OCI-LY3 (cell line): ENCODE measurements at regions not wholly inside any gene's neighbourhood (a gene's known extent, or its start where the extent isn't known, plus 50 kb on each side); places are given as distances from the start of the nearest gene placed in this dataset.

Experiments
- H2AFZ ChIP-seq: fragments of 200-600, 300-600 bp; shearing (Covaris generic); 2 replicates; pipeline ENCODE4 v1.6.0; 2014; ENCODE audit warnings: antibody characterized with exemption, low read depth, low read length
- H3K27ac ChIP-seq: fragments of 200-600, 300-600 bp; sonication (generic); 2 replicates; pipeline ENCODE4 v1.5.1; 2014; ENCODE audit warnings: mild to moderate bottlenecking, low read length, moderate library complexity, mixed read lengths
- H3K27me3 ChIP-seq: fragments of 200-600, 300-600 bp; sonication (generic); 2 replicates; pipeline ENCODE4 v1.6.1; 2014; ENCODE audit warnings: low read depth, low read length, mixed read lengths
- H3K36me3 ChIP-seq: fragments of 200-600, 300-600 bp; sonication (generic); replicated peaks from 2 replicates; pipeline ENCODE3; 2014; ENCODE audit warnings: low read depth, low read length, mixed read lengths
- H3K4me1 ChIP-seq: fragments of 300-600, 200-600 bp; sonication (generic); 2 replicates; pipeline ENCODE4 v1.6.1; 2014; ENCODE audit warnings: low read length, mixed read lengths
- H3K4me2 ChIP-seq: fragments of 200-600, 300-600 bp; sonication (generic); 2 replicates; pipeline ENCODE4 v1.6.1; 2014; ENCODE audit warnings: low read length, mixed read lengths
- H3K4me3 ChIP-seq: fragments of 300-600, 200-600 bp; sonication (generic); 2 replicates; pipeline ENCODE4 v1.5.1; 2014; ENCODE audit warnings: antibody characterized with exemption, mild to moderate bottlenecking, low read length, moderate library complexity
- H3K79me2 ChIP-seq: fragments of 300-600, 200-600 bp; shearing (Covaris generic); 2 replicates; pipeline ENCODE4 v1.6.1; 2014; ENCODE audit warnings: mild to moderate bottlenecking, low read length, mixed read lengths
- H3K9ac ChIP-seq: fragments of 300-600, 200-600 bp; shearing (Covaris generic); 2 replicates; pipeline ENCODE4 v1.6.0; 2014; ENCODE audit warnings: mild to moderate bottlenecking, low read length, moderate library complexity
- H3K9me3 ChIP-seq: fragments of 200-600, 300-600 bp; shearing (Covaris generic); 2 replicates; pipeline ENCODE4 v1.6.1; 2014; ENCODE audit warnings: low read length, mixed read lengths; ENCODE audit not compliant: insufficient read depth
- H4K20me1 ChIP-seq: fragments of 200-600, 300-600 bp; sonication (generic); 2 replicates; pipeline ENCODE4 v1.6.1; 2016; ENCODE audit warnings: low read length, mixed read lengths; ENCODE audit not compliant: insufficient read depth
- EZH2phosphoT487 ChIP-seq: fragments of 200-600 bp; shearing (Covaris generic); IDR thresholded peaks from 2 replicates; pipeline ENCODE4 v1.6.1; 2018; ENCODE audit warnings: antibody characterized with exemption, mixed run types, low read depth
- TF ChIP-seq, protein P1 (sequence below): fragments of 200-600, 300-600 bp; sonication (generic); IDR thresholded peaks from 2 replicates; pipeline ENCODE4 v1.5.1; 2014; ENCODE audit warnings: antibody characterized with exemption, low read length, low read depth

DNA sequence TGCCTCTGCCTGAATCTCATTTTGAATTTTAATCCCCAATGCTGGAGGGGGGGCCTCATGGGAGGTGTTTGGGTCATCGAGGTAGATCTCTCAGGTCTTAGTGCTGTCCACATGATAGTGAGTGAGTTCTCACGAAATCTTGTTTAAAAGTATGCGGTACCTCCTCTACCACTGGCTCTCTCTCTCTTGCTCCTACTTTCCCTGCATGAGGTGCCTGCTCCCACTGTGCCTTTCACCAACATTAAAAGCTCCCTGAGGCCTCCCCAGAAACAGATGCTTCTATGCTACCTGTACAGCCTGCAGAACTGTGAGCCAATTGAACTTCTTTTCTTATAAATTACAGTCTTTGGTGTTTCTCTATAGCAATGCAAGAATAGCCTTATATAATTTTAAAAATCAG, 560.7 kb upstream of the CPEB2 start:
- Histone ChIP-seq H3K9ac (no peak overlapping the region), H3K79me2 (no peaks in the 10 kb centered on the region), H3K4me1 (no peaks in the 10 kb centered on the region), H3K27ac (no peak overlapping the region), H3K4me3 (no peak overlapping the region), H3K9me3 (no peaks in the 10 kb centered on the region), H3K4me2 (no peak overlapping the region), H2AFZ (no peak overlapping the region), H3K36me3 (no peaks in the 10 kb centered on the region), H4K20me1 (no peaks in the 10 kb centered on the region), H3K27me3 (no peaks in the 10 kb centered on the region)
- TF ChIP-seq EZH2phosphoT487, result no peak
- TF ChIP-seq, protein P1, sequence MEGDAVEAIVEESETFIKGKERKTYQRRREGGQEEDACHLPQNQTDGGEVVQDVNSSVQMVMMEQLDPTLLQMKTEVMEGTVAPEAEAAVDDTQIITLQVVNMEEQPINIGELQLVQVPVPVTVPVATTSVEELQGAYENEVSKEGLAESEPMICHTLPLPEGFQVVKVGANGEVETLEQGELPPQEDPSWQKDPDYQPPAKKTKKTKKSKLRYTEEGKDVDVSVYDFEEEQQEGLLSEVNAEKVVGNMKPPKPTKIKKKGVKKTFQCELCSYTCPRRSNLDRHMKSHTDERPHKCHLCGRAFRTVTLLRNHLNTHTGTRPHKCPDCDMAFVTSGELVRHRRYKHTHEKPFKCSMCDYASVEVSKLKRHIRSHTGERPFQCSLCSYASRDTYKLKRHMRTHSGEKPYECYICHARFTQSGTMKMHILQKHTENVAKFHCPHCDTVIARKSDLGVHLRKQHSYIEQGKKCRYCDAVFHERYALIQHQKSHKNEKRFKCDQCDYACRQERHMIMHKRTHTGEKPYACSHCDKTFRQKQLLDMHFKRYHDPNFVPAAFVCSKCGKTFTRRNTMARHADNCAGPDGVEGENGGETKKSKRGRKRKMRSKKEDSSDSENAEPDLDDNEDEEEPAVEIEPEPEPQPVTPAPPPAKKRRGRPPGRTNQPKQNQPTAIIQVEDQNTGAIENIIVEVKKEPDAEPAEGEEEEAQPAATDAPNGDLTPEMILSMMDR, result no peak

DNA sequence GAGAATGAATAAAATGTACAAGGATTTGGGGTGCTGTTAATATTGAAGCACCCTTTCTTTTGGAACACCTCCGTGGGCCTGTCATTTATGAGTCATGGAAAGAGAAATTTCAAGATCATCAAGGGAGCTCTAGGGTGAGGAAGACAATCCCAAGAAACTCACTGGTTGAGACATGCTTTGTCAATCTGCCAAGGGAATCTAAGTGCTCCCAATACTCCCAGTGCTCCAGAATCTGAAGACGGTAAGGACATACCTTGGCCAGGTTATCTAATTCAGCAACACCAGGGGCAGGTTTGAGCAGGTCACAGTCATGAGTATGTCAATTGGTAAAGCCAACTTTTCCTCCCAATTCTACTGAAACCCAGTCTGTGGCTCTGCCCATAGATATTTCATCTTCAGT, 556.4 kb upstream of the CPEB2 start:
- Histone ChIP-seq H3K4me1 (no peaks in the 10 kb centered on the region), H3K27me3 (no peaks in the 10 kb centered on the region), H3K9me3 (no peaks in the 10 kb centered on the region), H3K79me2 (no peaks in the 10 kb centered on the region), H3K9ac (no peak overlapping the region), H3K36me3 (no peaks in the 10 kb centered on the region), H4K20me1 (no peaks in the 10 kb centered on the region), H3K4me3 (no peak overlapping the region), H2AFZ (no peak overlapping the region), H3K27ac (no peak overlapping the region), H3K4me2 (no peak overlapping the region)
- TF ChIP-seq, protein P1, result no peak
- no peak for TF ChIP-seq EZH2phosphoT487

DNA sequence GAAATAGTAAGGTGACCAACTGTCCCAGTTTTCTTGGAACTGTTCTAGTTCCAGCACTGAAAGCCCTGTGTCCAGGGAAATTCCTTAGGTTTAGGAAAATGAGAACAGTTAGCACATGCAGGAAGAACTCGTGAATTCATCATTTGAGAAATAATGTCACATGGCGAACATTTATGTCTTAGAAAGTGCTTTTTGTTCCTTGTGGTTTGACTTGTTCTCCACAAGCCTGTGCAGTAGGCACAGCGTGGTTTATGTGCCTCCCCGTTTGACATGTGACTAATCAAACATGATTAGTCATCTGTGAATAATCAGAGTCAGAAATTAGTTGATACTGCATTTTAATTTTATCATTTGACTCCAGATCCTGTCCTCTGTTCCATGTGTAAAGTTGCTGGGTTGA, 556.0 kb upstream of the CPEB2 start:
- Histone ChIP-seq H3K4me2 (no peak overlapping the region), H3K9me3 (no peaks in the 10 kb centered on the region), H4K20me1 (no peaks in the 10 kb centered on the region), H3K36me3 (no peaks in the 10 kb centered on the region), H3K27me3 (no peaks in the 10 kb centered on the region), H3K9ac (no peak overlapping the region), H3K79me2 (no peaks in the 10 kb centered on the region), H2AFZ (no peak overlapping the region), H3K27ac (no peak overlapping the region), H3K4me1 (no peaks in the 10 kb centered on the region), H3K4me3 (no peak overlapping the region)
- no peak for TF ChIP-seq EZH2phosphoT487
- TF ChIP-seq, protein P1, result no peak

DNA sequence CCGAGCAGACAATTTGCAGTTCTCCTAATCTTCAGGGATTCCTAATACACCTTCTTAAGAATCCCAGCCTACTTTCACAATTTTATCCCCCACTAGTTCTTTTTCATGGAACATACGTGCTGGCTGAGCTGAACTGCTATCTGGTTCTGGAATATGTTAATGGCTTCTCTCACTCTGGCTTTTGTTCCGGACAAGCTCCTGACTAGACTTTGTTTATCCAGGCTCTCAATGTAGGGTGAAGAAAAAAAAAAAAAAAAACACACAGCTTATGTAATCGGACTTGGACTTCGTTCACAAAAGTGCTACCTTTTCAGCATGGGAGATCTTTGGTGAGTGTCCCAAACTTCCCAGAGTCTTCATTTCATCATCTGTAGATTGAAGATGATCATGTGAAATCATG, 555.4 kb upstream of the CPEB2 start:
- no peaks in the 10 kb centered on the region for H3K79me2 ChIP-seq
- no peaks in the 10 kb centered on the region for H3K27me3 ChIP-seq
- H3K27ac ChIP-seq, result no peak overlapping the region
- no peak for TF ChIP-seq EZH2phosphoT487
- no peak overlapping the region for H3K4me3 ChIP-seq
- H3K36me3 ChIP-seq, result no peaks in the 10 kb centered on the region
- H3K4me2 ChIP-seq, result no peak overlapping the region
- H3K9ac ChIP-seq, result no peak overlapping the region
- no peaks in the 10 kb centered on the region for H4K20me1 ChIP-seq
- H2AFZ ChIP-seq, result no peak overlapping the region
- H3K4me1 ChIP-seq, result no peaks in the 10 kb centered on the region
- no peaks in the 10 kb centered on the region for H3K9me3 ChIP-seq

DNA sequence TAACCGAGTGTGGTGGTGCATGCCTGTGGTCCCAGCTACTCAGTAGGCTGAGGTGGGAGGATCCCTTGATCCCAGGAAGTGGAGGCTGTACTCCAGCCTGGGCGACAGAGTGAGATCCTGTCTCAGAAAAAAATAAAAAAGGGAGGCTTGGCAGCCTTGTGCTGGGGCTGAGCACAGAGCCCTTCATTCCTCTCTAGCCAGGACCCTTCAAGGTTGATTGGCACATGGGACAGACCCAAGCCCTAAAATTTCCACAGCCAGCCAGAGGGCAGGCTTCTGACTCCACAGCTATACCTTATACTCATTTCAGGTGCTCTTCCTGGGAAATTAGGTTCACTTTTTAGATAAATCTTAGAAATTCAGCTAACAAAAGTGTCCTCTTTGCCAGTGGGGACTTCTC, 553.0 kb upstream of the CPEB2 start:
- TF ChIP-seq, protein P1, result no peak
- TF ChIP-seq EZH2phosphoT487, result no peak
- Histone ChIP-seq H3K27me3 (no peaks in the 10 kb centered on the region), H4K20me1 (no peaks in the 10 kb centered on the region), H3K79me2 (no peaks in the 10 kb centered on the region), H3K4me2 (no peak overlapping the region), H2AFZ (no peak overlapping the region), H3K27ac (no peak overlapping the region), H3K9ac (no peak overlapping the region), H3K4me1 (no peaks in the 10 kb centered on the region), H3K4me3 (no peak overlapping the region), H3K9me3 (no peaks in the 10 kb centered on the region), H3K36me3 (no peaks in the 10 kb centered on the region)
